A673 (cell line): ENCODE measurements at regions not wholly inside any gene's neighbourhood (a gene's known extent, or its start where the extent isn't known, plus 50 kb on each side); places are given as distances from the start of the nearest gene placed in this dataset.

Experiments
- CTCF ChIP-seq: fragments of 300-800, 200-600 bp; sonication (generic); conservative IDR thresholded peaks from 2 replicates; pipeline ENCODE4 v1.5.1; 2017; ENCODE audit warnings: low read depth, mild to moderate bottlenecking, antibody characterized with exemption, low read length, moderate library complexity, mixed read lengths
- EZH2 ChIP-seq: fragments of 200-600 bp; sonication (generic); IDR thresholded peaks from 2 replicates; pipeline ENCODE4 v1.6.1; 2017; ENCODE audit warnings: borderline replicate concordance, low read depth, mild to moderate bottlenecking, mixed read lengths, antibody characterized with exemption, low read length; ENCODE audit not compliant: poor library complexity, severe bottlenecking

- TF ChIP-seq CTCF: no peak
- TF ChIP-seq EZH2: no peak
These were observed 405.9 kb upstream of the GRM7 start for GRCh38 chr3:6455031-6455430.
